ENCODE measurements at regions not wholly inside any gene's neighbourhood (a gene's known extent, or its start where the extent isn't known, plus 50 kb on each side); places are given as distances from the start of the nearest gene placed in this dataset.
"Not testable (repeated sequence)": the region's sequence is repeated elsewhere in the genome, so short reads cannot be mapped to it uniquely, and the experiment has no call there.

GRCh38 chr10:8830048-8830447, 775.6 kb downstream of the GATA3 start:
- no peak for DNase-seq

- DNase-seq, result no peak
Measured at GRCh38 chr10:8830876-8831275, 776.4 kb downstream of the GATA3 start.

GRCh38 chr10:8835453-8836167, 781.1 kb downstream of the GATA3 start:
- no peak for DNase-seq

GRCh38 chr10:8840356-8840755, 785.9 kb downstream of the GATA3 start:
- DNase-seq, result no peak

- no peak for DNase-seq
Measured at GRCh38 chr10:8844141-8844540, 789.7 kb downstream of the GATA3 start.

GRCh38 chr10:8852546-8852945, 798.1 kb downstream of the GATA3 start:
- no peak for DNase-seq

- no peak for DNase-seq
Measured at GRCh38 chr10:8853048-8853447, 798.6 kb downstream of the GATA3 start.

- not testable (repeated sequence) for DNase-seq
Measured at GRCh38 chr10:8868924-8869323, 814.4 kb downstream of the GATA3 start.

GRCh38 chr10:8873310-8873709, 818.8 kb downstream of the GATA3 start:
- no peak for DNase-seq

GRCh38 chr10:8874268-8874667, 819.8 kb downstream of the GATA3 start:
- no peak for DNase-seq

- DNase-seq, result no peak
Measured at GRCh38 chr10:8874972-8875371, 820.5 kb downstream of the GATA3 start.

GRCh38 chr10:8876171-8876570, 821.7 kb downstream of the GATA3 start:
- no peak for DNase-seq

- DNase-seq, result no peak
Measured at GRCh38 chr10:8889538-8889937, 835.0 kb downstream of the GATA3 start.

- DNase-seq, result no peak
Measured at GRCh38 chr10:8893102-8893501, 838.6 kb downstream of the GATA3 start.

GRCh38 chr10:8894148-8894547, 839.7 kb downstream of the GATA3 start:
- DNase-seq, result no peak

GRCh38 chr10:8897769-8898168, 843.3 kb downstream of the GATA3 start:
- no peak for DNase-seq

GRCh38 chr10:8898745-8899330, 844.4 kb downstream of the GATA3 start:
- no peak for DNase-seq

GRCh38 chr10:8902926-8903325, 848.4 kb downstream of the GATA3 start:
- no peak for DNase-seq

GRCh38 chr10:8908013-8908412, 853.5 kb downstream of the GATA3 start:
- no peak for DNase-seq

- no peak for DNase-seq
Measured at GRCh38 chr10:8910314-8910713, 855.8 kb downstream of the GATA3 start.

GRCh38 chr10:8911032-8911431, 856.5 kb downstream of the GATA3 start:
- no peak for DNase-seq

GRCh38 chr10:8912108-8912507, 857.6 kb downstream of the GATA3 start:
- no peak for DNase-seq

- DNase-seq, result no peak
Measured at GRCh38 chr10:8913720-8914119, 859.2 kb downstream of the GATA3 start.

- no peak for DNase-seq
Measured at GRCh38 chr10:8919280-8919679, 864.8 kb downstream of the GATA3 start.

- DNase-seq, result no peak
Measured at GRCh38 chr10:8921568-8921967, 867.1 kb downstream of the GATA3 start.

Measured in NCI-H510A treated with DMSO at 0.1 percent for 48 hours (cell line).